SK-N-SH (cell line): ENCODE measurements at regions not wholly inside any gene's neighbourhood (a gene's known extent, or its start where the extent isn't known, plus 50 kb on each side); places are given as distances from the start of the nearest gene placed in this dataset.

Experiments
- CTCF ChIA-PET: fragments of 300-600, 350-600 bp; formaldehyde crosslinking; extraction: SDS; loops from one replicate; lab custom pipeline; 2021; lab: Yijun Ruan, JAX
- POLR2A ChIA-PET: fragments of 350-600 bp; sonication (Branson Sonifier 250); formaldehyde crosslinking; extraction: SDS; loops from one replicate; lab custom pipeline; 2020; ENCODE audit warnings: antibody characterized with exemption, inconsistent platforms; lab: Yijun Ruan, JAX
- DNase-seq: peaks from one replicate; pipeline ENCODE4 v3.0.0; 2012
- H2AFZ ChIP-seq: fragments of 200-600 bp; sonication (generic); 2 replicates; pipeline ENCODE4 v1.8.1; 2016; ENCODE audit warnings: antibody characterized with exemption, mild to moderate bottlenecking, low read depth
- H3F3A ChIP-seq: fragments of 200-600 bp; sonication (generic); replicated peaks from 2 replicates; pipeline ENCODE3; 2016; ENCODE audit warnings: antibody characterized with exemption, mild to moderate bottlenecking; ENCODE audit not compliant: insufficient read depth
- H3K27ac ChIP-seq, 2 experiments: fragments of 200-500 bp in 1 of 2; fragments of 200-600 bp in 1 of 2; sonication (Bioruptor generic) in 1 of 2; sonication (generic), shearing (Covaris generic) in 1 of 2; 2 replicates each; pipeline versions ENCODE4 v1.5.1 to v1.6.1; 2014 to 2016; ENCODE audit warnings: low read depth in 2 of 2, inconsistent platforms in 1 of 2, low read length in 1 of 2, mild to moderate bottlenecking in 1 of 2, mixed read lengths in 1 of 2
- H3K27me3 ChIP-seq: fragments of 200-600 bp; sonication (generic), shearing (Covaris generic); 2 replicates; pipeline ENCODE4 v1.6.1; 2016; ENCODE audit warnings: mixed run types; ENCODE audit not compliant: insufficient read depth
- H3K36me3 ChIP-seq, 2 experiments: fragments of 200-500 bp in 1 of 2; fragments of 200-600 bp in 1 of 2; sonication (Bioruptor generic) in 1 of 2; sonication (generic) in 1 of 2; replicated peaks in 1 of 2; 2 replicates each; pipeline versions ENCODE3 to v1.5.1; 2014 to 2016; ENCODE audit warnings: low read length in 1 of 2, mild to moderate bottlenecking in 1 of 2; ENCODE audit not compliant: insufficient read depth in 2 of 2, control insufficient read depth in 1 of 2
- H3K4me1 ChIP-seq, 2 experiments: fragments of 200-500 bp in 1 of 2; fragments of 200-600 bp in 1 of 2; sonication (Bioruptor generic) in 1 of 2; sonication (generic), shearing (Covaris generic) in 1 of 2; 2 replicates each; pipeline versions ENCODE4 v1.5.1 to v1.6.1; 2014 to 2016; ENCODE audit warnings: low read depth in 1 of 2, low read length in 1 of 2, mixed run types in 1 of 2; ENCODE audit not compliant: insufficient read depth in 2 of 2, control insufficient read depth in 1 of 2
- H3K4me2 ChIP-seq: fragments of 200-600 bp; sonication (generic), shearing (Covaris generic); 2 replicates; pipeline ENCODE4 v1.6.1; 2017; ENCODE audit warnings: mixed run types
- H3K4me3 ChIP-seq, 2 experiments: fragments of 200-500 bp in 1 of 2; fragments of 200-600 bp in 1 of 2; sonication (Bioruptor generic) in 1 of 2; sonication (generic), shearing (Covaris generic) in 1 of 2; 2 replicates each; pipeline versions ENCODE4 v1.5.1 to v1.8.1; 2014 to 2016; ENCODE audit warnings: low read depth in 2 of 2, inconsistent platforms in 1 of 2, low read length in 1 of 2, mild to moderate bottlenecking in 1 of 2, mixed read lengths in 1 of 2, moderate library complexity in 1 of 2
- H3K79me2 ChIP-seq: fragments of 200-600 bp; sonication (generic); 2 replicates; pipeline ENCODE4 v1.8.1; 2017; ENCODE audit warnings: mild to moderate bottlenecking; ENCODE audit not compliant: insufficient read depth
- H3K9ac ChIP-seq: fragments of 200-600 bp; sonication (generic); 2 replicates; pipeline ENCODE4 v1.6.1; 2017; ENCODE audit warnings: mixed run types
- H3K9me2 ChIP-seq: fragments of 200-600 bp; sonication (generic); 2 replicates; pipeline ENCODE4 v1.6.1; 2017; ENCODE audit warnings: mixed run types
- H3K9me3 ChIP-seq: fragments of 200-600 bp; sonication (generic); 2 replicates; pipeline ENCODE4 v1.6.1; 2017; ENCODE audit warnings: mixed run types, mild to moderate bottlenecking, moderate library complexity
- H4K20me1 ChIP-seq: fragments of 200-600 bp; sonication (generic); 2 replicates; pipeline ENCODE4 v1.6.1; 2017; ENCODE audit warnings: mild to moderate bottlenecking, mixed run types; ENCODE audit not compliant: insufficient read depth
- ELF1 ChIP-seq: IDR thresholded peaks from 2 replicates; pipeline ENCODE4 v1.4.0; 2012
- EP300 ChIP-seq, 2 experiments: IDR thresholded peaks; 2 replicates each; pipeline versions ENCODE4 v1.4.0 to v1.6.1; 2012; ENCODE audit warnings: borderline replicate concordance in 1 of 2, low read depth in 1 of 2, low read length in 1 of 2
- GABPA ChIP-seq: IDR thresholded peaks from 2 replicates; pipeline ENCODE4 v1.4.0; 2012; ENCODE audit warnings: low read depth, mild to moderate bottlenecking
- GATA2 ChIP-seq: sonication (generic); formaldehyde crosslinking; IDR thresholded peaks from 2 replicates; pipeline ENCODE4 v1.5.0; 2020; ENCODE audit warnings: mild to moderate bottlenecking, missing genetic modification reagents
- JUND ChIP-seq: IDR thresholded peaks from 2 replicates; pipeline ENCODE4 v1.4.0; 2012
- MEF2A ChIP-seq: IDR thresholded peaks from 2 replicates; pipeline ENCODE4 v1.4.0; 2012; ENCODE audit warnings: low read depth, borderline replicate concordance
- PBX3 ChIP-seq: IDR thresholded peaks from 2 replicates; pipeline ENCODE4; 2012
- POLR2AphosphoS5 ChIP-seq: IDR thresholded peaks from 2 replicates; pipeline ENCODE4 v1.6.1; 2012; ENCODE audit warnings: low read depth, low read length
- RFX5 ChIP-seq: IDR thresholded peaks from 2 replicates; pipeline ENCODE4 v1.6.1; 2012; ENCODE audit warnings: mild to moderate bottlenecking, improper control_type of control experiment, low read length
- SIN3A ChIP-seq: IDR thresholded peaks from 2 replicates; pipeline ENCODE4 v1.6.1; 2012; ENCODE audit warnings: low read depth, mild to moderate bottlenecking, low read length, moderate library complexity, borderline replicate concordance
- SMC3 ChIP-seq: IDR thresholded peaks from 2 replicates; pipeline ENCODE4 v1.6.1; 2012; ENCODE audit warnings: low read depth, low read length, improper control_type of control experiment
- TCF12 ChIP-seq: IDR thresholded peaks from 2 replicates; pipeline ENCODE4 v1.4.0; 2012
- YY1 ChIP-seq: IDR thresholded peaks from 2 replicates; pipeline ENCODE4 v1.4.0; 2012; ENCODE audit warnings: low read depth, mild to moderate bottlenecking
- ZBTB33 ChIP-seq: IDR thresholded peaks from 2 replicates; pipeline ENCODE4 v1.4.0; 2012; ENCODE audit warnings: low read depth, borderline replicate concordance
- WGBS: methylation state at CpG from one replicate; pipeline ENCODE4 v1.1.6; 2017; ENCODE audit warnings: low lambda C conversion rate; 5-methylcytosine and 5-hydroxymethylcytosine counted together
- TF ChIP-seq, protein P1 (sequence below): IDR thresholded peaks from 2 replicates; pipeline ENCODE4 v1.4.0; 2012; ENCODE audit warnings: low read depth, borderline replicate concordance
- TF ChIP-seq, protein P2 (sequence below): IDR thresholded peaks from 2 replicates; pipeline ENCODE4 v1.6.1; 2012; ENCODE audit warnings: mild to moderate bottlenecking, low read depth, low read length, moderate library complexity

DNA sequence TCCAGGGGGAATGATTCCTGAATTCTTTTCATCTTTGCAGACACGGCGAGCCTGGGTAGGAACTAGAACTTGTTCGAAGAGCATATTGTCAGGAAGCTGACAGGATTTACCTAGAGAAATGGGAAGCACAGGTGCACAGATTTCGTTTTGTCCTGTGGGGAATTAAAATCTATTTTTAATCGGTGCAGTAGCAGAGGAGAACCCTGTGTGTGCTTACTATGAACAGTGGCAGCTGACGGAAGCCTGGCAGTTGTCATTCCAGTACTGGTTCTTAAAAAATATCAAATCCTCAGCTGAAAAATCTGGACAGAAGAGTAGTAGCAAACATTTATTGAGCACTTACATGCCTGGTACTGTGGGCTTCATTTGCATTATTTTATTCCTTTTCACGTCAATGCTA, 609.0 kb downstream of the QKI start:
- POLR2A ChIA-PET, result no interaction called here
- no peak overlapping the region for H3K27ac ChIP-seq
- TF ChIP-seq SMC3, result no peak
- TF ChIP-seq, protein P1, sequence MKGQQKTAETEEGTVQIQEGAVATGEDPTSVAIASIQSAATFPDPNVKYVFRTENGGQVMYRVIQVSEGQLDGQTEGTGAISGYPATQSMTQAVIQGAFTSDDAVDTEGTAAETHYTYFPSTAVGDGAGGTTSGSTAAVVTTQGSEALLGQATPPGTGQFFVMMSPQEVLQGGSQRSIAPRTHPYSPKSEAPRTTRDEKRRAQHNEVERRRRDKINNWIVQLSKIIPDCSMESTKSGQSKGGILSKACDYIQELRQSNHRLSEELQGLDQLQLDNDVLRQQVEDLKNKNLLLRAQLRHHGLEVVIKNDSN, result no peak
- no peak for TF ChIP-seq PBX3
- no peak for TF ChIP-seq POLR2AphosphoS5
- TF ChIP-seq RFX5, result no peak
- no peak for TF ChIP-seq TCF12
- TF ChIP-seq GABPA, result no peak
- TF ChIP-seq ELF1, result no peak
- no peak for TF ChIP-seq JUND
- no peak for TF ChIP-seq SIN3A
- TF ChIP-seq GATA2 (CRISPR knock-in tag), result no peak

GRCh38 chr6:164022632-164023031, 608.1 kb downstream of the QKI start:
- Histone ChIP-seq H3K4me1 (no peaks in the 10 kb centered on the region), H3K9me3 (no peaks in the 10 kb centered on the region), H3K27me3 (no peaks in the 10 kb centered on the region), H3K4me2 (no peak overlapping the region), H3K79me2 (no peaks in the 10 kb centered on the region), H4K20me1 (no peaks in the 10 kb centered on the region), H3F3A (no peaks in the 10 kb centered on the region), H3K9ac (no peak overlapping the region), H3K4me3 (no peak overlapping the region), H3K9me2 (no peaks in the 10 kb centered on the region), H3K27ac (no peak overlapping the region), H2AFZ (no peak overlapping the region), H3K36me3 (no peaks in the 10 kb centered on the region)
- TF ChIP-seq PBX3 (no peak), YY1 (no peak), ZBTB33 (no peak), JUND (no peak), EP300 (IDR thresholded peaks at IDR 0.05; ENCODE audit: borderline replicate concordance in 1 of 2, low read depth in 1 of 2, low read length in 1 of 2) (no peak), GABPA (no peak), SIN3A (no peak), MEF2A (no peak), SMC3 (no peak)
- TF ChIP-seq, protein P2, sequence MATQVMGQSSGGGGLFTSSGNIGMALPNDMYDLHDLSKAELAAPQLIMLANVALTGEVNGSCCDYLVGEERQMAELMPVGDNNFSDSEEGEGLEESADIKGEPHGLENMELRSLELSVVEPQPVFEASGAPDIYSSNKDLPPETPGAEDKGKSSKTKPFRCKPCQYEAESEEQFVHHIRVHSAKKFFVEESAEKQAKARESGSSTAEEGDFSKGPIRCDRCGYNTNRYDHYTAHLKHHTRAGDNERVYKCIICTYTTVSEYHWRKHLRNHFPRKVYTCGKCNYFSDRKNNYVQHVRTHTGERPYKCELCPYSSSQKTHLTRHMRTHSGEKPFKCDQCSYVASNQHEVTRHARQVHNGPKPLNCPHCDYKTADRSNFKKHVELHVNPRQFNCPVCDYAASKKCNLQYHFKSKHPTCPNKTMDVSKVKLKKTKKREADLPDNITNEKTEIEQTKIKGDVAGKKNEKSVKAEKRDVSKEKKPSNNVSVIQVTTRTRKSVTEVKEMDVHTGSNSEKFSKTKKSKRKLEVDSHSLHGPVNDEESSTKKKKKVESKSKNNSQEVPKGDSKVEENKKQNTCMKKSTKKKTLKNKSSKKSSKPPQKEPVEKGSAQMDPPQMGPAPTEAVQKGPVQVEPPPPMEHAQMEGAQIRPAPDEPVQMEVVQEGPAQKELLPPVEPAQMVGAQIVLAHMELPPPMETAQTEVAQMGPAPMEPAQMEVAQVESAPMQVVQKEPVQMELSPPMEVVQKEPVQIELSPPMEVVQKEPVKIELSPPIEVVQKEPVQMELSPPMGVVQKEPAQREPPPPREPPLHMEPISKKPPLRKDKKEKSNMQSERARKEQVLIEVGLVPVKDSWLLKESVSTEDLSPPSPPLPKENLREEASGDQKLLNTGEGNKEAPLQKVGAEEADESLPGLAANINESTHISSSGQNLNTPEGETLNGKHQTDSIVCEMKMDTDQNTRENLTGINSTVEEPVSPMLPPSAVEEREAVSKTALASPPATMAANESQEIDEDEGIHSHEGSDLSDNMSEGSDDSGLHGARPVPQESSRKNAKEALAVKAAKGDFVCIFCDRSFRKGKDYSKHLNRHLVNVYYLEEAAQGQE, result no peak
- DNase-seq, result no peak
- WGBS, result 64% methylated on average over 11 of the region's 13 CpGs
- ChIA-PET CTCF (no interaction called here), POLR2A (no interaction called here)

More for the DNA sequence above, 609.0 kb downstream of the QKI start:
- Histone ChIP-seq H3K9me2 (no peaks in the 10 kb centered on the region), H2AFZ (no peak overlapping the region), H3K9ac (no peak overlapping the region), H3K4me3 (no peak overlapping the region), H3K4me1 (no peaks in the 10 kb centered on the region), H3K27me3 (no peaks in the 10 kb centered on the region), H4K20me1 (no peaks in the 10 kb centered on the region), H3K79me2 (no peaks in the 10 kb centered on the region), H3F3A (no peaks in the 10 kb centered on the region), H3K36me3 (no peaks in the 10 kb centered on the region), H3K4me2 (no peak overlapping the region), H3K9me3 (no peaks in the 10 kb centered on the region)
- CTCF ChIA-PET, result no interaction called here
- 45% methylated on average over 7 of the region's 7 CpGs for WGBS
- DNase-seq, result no peak
